IMR-90 (cell line): ENCODE measurements at regions not wholly inside any gene's neighbourhood (a gene's known extent, or its start where the extent isn't known, plus 50 kb on each side); places are given as distances from the start of the nearest gene placed in this dataset.
"Not testable (repeated sequence)": the region's sequence is repeated elsewhere in the genome, so short reads cannot be mapped to it uniquely, and the experiment has no call there.

Source experiments
- ATAC-seq: fragments of 200-7000 bp; cut with Tn5 transposase; 2 replicates; pipeline ENCODE4 v1.9.1; 2020; ENCODE audit warnings: low read depth, mild to moderate bottlenecking, moderate library complexity
- BruUV-seq: library from RNA; stranded (reverse); fragments of 400-500 nt; replicated peaks from 2 replicates; lab custom pipeline; 2021; lab: Mats Ljungman, UMichigan
- CTCF ChIA-PET: fragments of 300-600 bp; formaldehyde crosslinking; extraction: SDS; loops from one replicate; lab custom pipeline; 2021; ENCODE audit warnings: antibody characterized with exemption; lab: Yijun Ruan, JAX
- POLR2A ChIA-PET: fragments of 300-600 bp; sonication (Branson Sonifier 250); formaldehyde crosslinking; loops from one replicate; lab custom pipeline; 2022; ENCODE audit warnings: antibody characterized with exemption; ENCODE audit not compliant: unreplicated experiment; lab: Charles Lee
- DNase-seq: peaks from one replicate; pipeline ENCODE4 v3.0.0; 2013
- H2AFZ ChIP-seq: replicated peaks from 2 replicates; pipeline ENCODE3; 2013; ENCODE audit warnings: low read length, mild to moderate bottlenecking; ENCODE audit not compliant: poor library complexity
- H2AK5ac ChIP-seq: 2 replicates; pipeline ENCODE4 v1.6.1; 2013; ENCODE audit warnings: low read depth, low read length, inconsistent platforms
- H2AK9ac ChIP-seq: replicated peaks from 2 replicates; pipeline ENCODE3; 2013; ENCODE audit warnings: mild to moderate bottlenecking, low read depth, low read length, moderate library complexity; ENCODE audit not compliant: poor library complexity
- H2BK120ac ChIP-seq: 2 replicates; pipeline ENCODE4 v1.6.1; 2013; ENCODE audit warnings: low read depth, low read length, inconsistent platforms
- H2BK15ac ChIP-seq: 3 replicates; pipeline ENCODE4 v1.6.1; 2013; ENCODE audit warnings: low read depth, low read length, inconsistent platforms
- H2BK20ac ChIP-seq: 2 replicates; pipeline ENCODE4 v1.6.1; 2013; ENCODE audit warnings: low read depth, mild to moderate bottlenecking, inconsistent platforms, low read length, moderate library complexity
- H2BK5ac ChIP-seq: 2 replicates; pipeline ENCODE4 v1.6.1; 2013; ENCODE audit warnings: mild to moderate bottlenecking, low read depth, low read length, inconsistent platforms; ENCODE audit not compliant: poor library complexity, severe bottlenecking
- H3K14ac ChIP-seq: replicated peaks from 2 replicates; pipeline ENCODE4 v1.6.1; 2013; ENCODE audit warnings: low read depth, low read length, inconsistent platforms
- H3K18ac ChIP-seq: 2 replicates; pipeline ENCODE4 v1.6.1; 2013; ENCODE audit warnings: low read depth, low read length, control low read depth
- H3K23ac ChIP-seq: 2 replicates; pipeline ENCODE4 v1.6.1; 2013; ENCODE audit warnings: low read depth, low read length, inconsistent platforms
- H3K27ac ChIP-seq: 2 replicates; pipeline ENCODE4 v1.5.1; 2013; ENCODE audit warnings: mild to moderate bottlenecking, control low read depth, low read length; ENCODE audit not compliant: insufficient read depth
- H3K27me3 ChIP-seq: 2 replicates; pipeline ENCODE4 v1.6.1; 2013; ENCODE audit warnings: low read length; ENCODE audit not compliant: control insufficient read depth, insufficient read depth
- H3K36me3 ChIP-seq: 2 replicates; pipeline ENCODE4 v1.6.1; 2013; ENCODE audit warnings: low read length, mixed read lengths; ENCODE audit not compliant: control insufficient read depth, insufficient read depth
- H3K4ac ChIP-seq: 2 replicates; pipeline ENCODE4 v1.6.1; 2013; ENCODE audit warnings: low read depth, low read length, inconsistent platforms
- H3K4me1 ChIP-seq: 2 replicates; pipeline ENCODE4 v1.6.1; 2013; ENCODE audit warnings: low read length, mixed read lengths; ENCODE audit not compliant: control insufficient read depth, insufficient read depth
- H3K4me2 ChIP-seq: 2 replicates; pipeline ENCODE4 v1.6.1; 2013; ENCODE audit warnings: low read depth, mild to moderate bottlenecking, control low read depth, low read length, moderate library complexity
- H3K4me3 ChIP-seq: 2 replicates; pipeline ENCODE4 v1.5.1; 2013; ENCODE audit warnings: low read depth, mild to moderate bottlenecking, control low read depth, low read length, moderate library complexity; ENCODE audit not compliant: insufficient read depth
- H3K56ac ChIP-seq: 2 replicates; pipeline ENCODE4 v1.6.1; 2013; ENCODE audit warnings: low read length, inconsistent platforms; ENCODE audit not compliant: insufficient read depth; ENCODE audit errors: extremely low read depth
- H3K79me1 ChIP-seq, 2 experiments: 2 replicates each; pipeline ENCODE4 v1.6.1; 2013; ENCODE audit warnings: low read length in 2 of 2, inconsistent platforms in 1 of 2, low read depth in 1 of 2
- H3K9ac ChIP-seq: 2 replicates; pipeline ENCODE4 v1.6.1; 2013; ENCODE audit warnings: low read depth, low read length, control low read depth
- H3K9me1 ChIP-seq: 2 replicates; pipeline ENCODE4 v1.6.1; 2013; ENCODE audit warnings: low read length, inconsistent platforms; ENCODE audit not compliant: insufficient read depth
- H3K9me3 ChIP-seq: 2 replicates; pipeline ENCODE4 v1.6.1; 2013; ENCODE audit warnings: low read length; ENCODE audit not compliant: control insufficient read depth, insufficient read depth
- H4K20me1 ChIP-seq: 2 replicates; pipeline ENCODE4 v1.6.1; 2013; ENCODE audit warnings: low read length, inconsistent platforms; ENCODE audit not compliant: insufficient read depth
- H4K5ac ChIP-seq: 2 replicates; pipeline ENCODE4 v1.6.1; 2013; ENCODE audit warnings: mild to moderate bottlenecking, low read depth, low read length, control low read depth
- H4K8ac ChIP-seq, 2 experiments: 2 replicates each; pipeline ENCODE4 v1.6.1; 2013; ENCODE audit warnings: low read depth in 2 of 2, low read length in 2 of 2, control low read depth in 1 of 2, inconsistent platforms in 1 of 2
- H4K91ac ChIP-seq: 2 replicates; pipeline ENCODE4 v1.6.1; 2013; ENCODE audit warnings: low read depth, low read length, inconsistent platforms; ENCODE audit not compliant: insufficient read depth
- WGBS, 2 experiments: methylation state at CpG; one replicate each; pipeline versions ENCODE4 v1.1.5 to v1.1.7; 2013; ENCODE audit warnings: missing lambda C conversion rate in 2 of 2; ENCODE audit not compliant: insufficient read length in 1 of 2; ENCODE audit errors: extremely low coverage in 2 of 2; 5-methylcytosine and 5-hydroxymethylcytosine counted together
- dilution Hi-C: fragments of 300-500 bp; cut with HindIII; formaldehyde crosslinking; loops from one replicate; pipeline ENCODE4 v1.14.3; 2018; ENCODE audit warnings: low sequenced_read_pairs; ENCODE audit not compliant: unreplicated experiment
- in situ Hi-C: fragments of 300-500 bp; cut with MboI; formaldehyde crosslinking; loops from 3 replicates; pipeline ENCODE4 v1.14.3; 2019; ENCODE audit warnings: low sequenced_read_pairs, inconsistent platforms, mixed read lengths
- intact Hi-C: fragments of 100-400 bp; cut with micrococcal nuclease; formaldehyde crosslinking; loops from 2 replicates; pipeline ENCODE4 v1.10.0; 2022

- H2AK9ac ChIP-seq, intact Hi-C loops, DNase-seq, H3K56ac ChIP-seq, H4K8ac ChIP-seq, H3K27ac ChIP-seq, H3K18ac ChIP-seq, H2AFZ ChIP-seq, BruUV-seq, H4K5ac ChIP-seq, H2BK5ac ChIP-seq, H3K4me3 ChIP-seq, H3K4me2 ChIP-seq, H3K4me1 ChIP-seq, H3K9ac ChIP-seq, H2AK5ac ChIP-seq, H3K4ac ChIP-seq, in situ Hi-C loops, H4K20me1 ChIP-seq, dilution Hi-C loops, H3K79me1 ChIP-seq, ATAC-seq, POLR2A ChIA-PET, CTCF ChIA-PET, H3K23ac ChIP-seq, H2BK20ac ChIP-seq, H3K27me3 ChIP-seq, H3K9me3 ChIP-seq, H2BK15ac ChIP-seq, H4K91ac ChIP-seq, H3K9me1 ChIP-seq, H3K14ac ChIP-seq, H3K36me3 ChIP-seq, H2BK120ac ChIP-seq: not testable (repeated sequence)
- WGBS, 2 experiments: 80% methylated on average over 1 of the region's 4 CpGs; no CpG with 5 or more reads in 1 of the 2 experiments
These were observed 107.6 kb downstream of the FBXO8 start for GRCh38 chr4:174175836-174176235.
